ENCODE measurements at regions not wholly inside any gene's neighbourhood (a gene's known extent, or its start where the extent isn't known, plus 50 kb on each side); places are given as distances from the start of the nearest gene placed in this dataset.
"Not testable (repeated sequence)": the region's sequence is repeated elsewhere in the genome, so short reads cannot be mapped to it uniquely, and the experiment has no call there.

DNA sequence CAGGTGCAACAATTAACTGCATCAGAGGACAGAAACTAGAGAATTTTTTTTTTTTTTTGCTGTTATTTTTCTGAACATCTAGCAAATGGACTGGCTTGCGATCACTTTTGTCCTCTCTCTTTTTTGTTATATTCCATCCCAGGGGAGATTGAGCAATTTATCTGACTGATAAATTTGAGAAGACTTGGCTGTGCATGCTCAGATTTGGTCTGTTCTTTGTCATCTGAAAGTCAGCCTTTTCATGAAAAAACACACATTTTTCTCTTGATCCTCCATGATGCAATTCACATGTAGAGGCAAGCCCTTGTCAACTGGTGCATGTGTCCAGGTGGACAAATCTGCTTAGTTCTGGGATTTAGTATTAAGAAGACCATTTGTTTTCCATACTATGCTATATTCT lies 309.3 kb downstream of the LRRC3B start:
- Mint-ChIP-seq H3K27ac (no peak overlapping the region), H3K4me1 (no peaks in the 10 kb centered on the region), H3K9me3 (no peaks in the 10 kb centered on the region), H3K27me3 (no peaks in the 10 kb centered on the region), H3K4me3 (no peak overlapping the region), H3K36me3 (no peaks in the 10 kb centered on the region)
- no peak for DNase-seq
- CTCF ChIA-PET: no interaction called here

DNA sequence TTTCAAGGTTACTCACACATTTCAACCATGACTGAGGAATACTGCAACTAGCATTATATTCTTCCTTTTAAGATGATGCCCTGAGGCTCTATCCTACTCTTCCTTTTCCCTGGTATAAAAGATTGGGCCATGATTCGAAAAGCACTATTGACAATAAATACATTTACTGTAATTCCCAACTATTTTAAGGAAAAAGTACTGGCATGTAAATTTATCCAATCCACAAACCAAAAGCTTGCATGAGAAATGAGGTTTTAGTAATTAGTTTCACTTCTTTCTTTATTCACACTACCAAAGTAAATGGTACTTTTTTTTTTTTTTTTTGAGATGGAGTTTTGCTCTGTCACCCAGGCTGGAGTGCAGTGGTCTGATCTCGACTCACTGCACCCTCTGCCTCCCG lies 310.2 kb downstream of the LRRC3B start:
- no peaks in the 10 kb centered on the region for H3K27me3 Mint-ChIP-seq
- no peaks in the 10 kb centered on the region for H3K9me3 Mint-ChIP-seq
- H3K4me3 Mint-ChIP-seq: no peak overlapping the region
- H3K36me3 Mint-ChIP-seq: no peaks in the 10 kb centered on the region
- no peaks in the 10 kb centered on the region for H3K4me1 Mint-ChIP-seq
- no peak overlapping the region for H3K27ac Mint-ChIP-seq
- CTCF ChIA-PET: no interaction called here
- no peak for DNase-seq

DNA sequence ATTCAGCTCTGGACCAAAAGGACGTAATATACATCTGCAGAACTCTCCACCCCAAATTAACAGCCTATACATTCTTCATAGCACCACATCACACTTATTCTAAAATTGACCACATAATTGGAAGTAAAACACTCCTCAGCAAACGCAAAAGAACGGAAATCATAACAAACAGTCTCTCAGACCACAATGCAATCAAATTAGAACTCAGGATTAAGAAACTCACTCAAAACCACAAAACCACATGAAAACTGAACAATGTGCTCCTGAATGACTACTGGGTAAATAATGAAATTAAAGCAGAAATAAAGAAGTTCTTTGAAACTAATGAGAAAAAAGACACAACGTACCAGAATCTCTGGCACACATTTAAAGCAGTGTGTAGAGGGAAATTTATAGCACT lies 322.9 kb downstream of the LRRC3B start:
- H3K27me3 Mint-ChIP-seq, H3K36me3 Mint-ChIP-seq, DNase-seq, CTCF ChIA-PET, H3K4me3 Mint-ChIP-seq, H3K27ac Mint-ChIP-seq, H3K4me1 Mint-ChIP-seq: not testable (repeated sequence)
- H3K9me3 Mint-ChIP-seq: peaks cover 21% of the 10 kb centered on the region

DNA sequence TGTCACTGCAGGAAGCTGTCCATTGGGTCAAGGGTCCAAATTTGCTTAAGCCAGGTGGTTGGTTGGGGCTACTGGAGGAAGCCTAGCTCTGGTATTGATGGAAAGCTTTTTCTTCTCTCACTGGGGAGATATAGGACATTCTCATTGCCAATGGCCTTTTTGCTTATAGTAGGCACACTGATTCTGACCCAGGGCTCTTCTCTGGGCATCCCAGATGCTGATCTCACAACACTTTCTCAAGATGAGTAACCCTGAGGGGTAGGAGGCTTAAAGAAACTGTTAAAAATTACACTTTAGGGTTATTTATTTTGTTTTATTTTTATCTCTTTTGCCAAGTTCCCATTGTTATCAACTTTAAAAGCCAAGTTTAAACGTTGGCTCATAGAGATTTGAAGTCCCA lies 337.8 kb downstream of the LRRC3B start:
- Mint-ChIP-seq H3K9me3 (peaks cover 15% of the 10 kb centered on the region), H3K36me3 (no peaks in the 10 kb centered on the region), H3K4me3 (no peak overlapping the region), H3K27ac (no peak overlapping the region), H3K4me1 (no peaks in the 10 kb centered on the region), H3K27me3 (no peaks in the 10 kb centered on the region)
- no peak for DNase-seq
- CTCF ChIA-PET: no interaction called here

DNA sequence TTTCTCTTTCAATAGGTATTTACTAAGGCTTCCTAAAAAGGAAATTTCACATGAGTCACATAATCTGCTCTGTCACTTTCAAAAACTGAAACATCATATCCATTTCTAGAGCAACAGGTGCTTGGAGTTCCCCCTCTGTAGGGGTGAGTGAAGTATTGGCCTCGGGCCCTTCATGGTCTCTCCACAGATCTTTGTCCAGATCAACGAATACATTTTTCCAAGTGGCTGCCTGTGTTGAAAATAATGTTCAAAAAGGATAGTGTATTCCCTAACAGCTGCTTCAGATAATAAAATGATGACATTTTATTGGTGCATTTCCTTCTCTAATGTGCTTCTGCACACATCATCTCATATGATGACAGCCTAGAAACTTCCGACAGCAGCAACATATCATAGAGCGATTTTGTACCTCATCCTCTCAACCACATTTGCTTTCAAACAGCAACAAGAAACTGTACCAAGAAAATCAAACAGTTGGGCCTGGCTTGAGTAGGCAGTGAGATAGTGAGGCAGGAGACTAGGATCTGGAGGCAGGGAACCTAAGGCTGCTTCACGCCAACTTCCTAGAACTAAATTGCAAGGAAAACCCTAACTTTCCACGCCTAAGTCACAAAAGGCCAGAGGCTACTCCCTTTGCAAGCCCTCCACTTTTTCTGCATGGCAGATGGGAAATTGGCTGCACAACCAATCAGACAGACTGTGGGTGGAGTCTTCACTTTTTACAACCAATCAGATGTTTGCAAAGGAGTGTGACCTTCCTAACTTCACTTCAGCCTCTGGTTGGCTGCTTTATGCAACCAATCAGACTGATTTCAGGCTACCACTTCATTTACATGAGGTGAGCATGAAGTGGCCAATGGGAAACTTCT lies 340.2 kb downstream of the LRRC3B start:
- Mint-ChIP-seq H3K4me3 (no peak overlapping the region), H3K9me3 (peaks cover 12% of the 10 kb centered on the region), H3K27ac (no peak overlapping the region), H3K4me1 (no peaks in the 10 kb centered on the region), H3K27me3 (no peaks in the 10 kb centered on the region), H3K36me3 (no peaks in the 10 kb centered on the region)
- no peak for DNase-seq
- CTCF ChIA-PET: no interaction called here

DNA sequence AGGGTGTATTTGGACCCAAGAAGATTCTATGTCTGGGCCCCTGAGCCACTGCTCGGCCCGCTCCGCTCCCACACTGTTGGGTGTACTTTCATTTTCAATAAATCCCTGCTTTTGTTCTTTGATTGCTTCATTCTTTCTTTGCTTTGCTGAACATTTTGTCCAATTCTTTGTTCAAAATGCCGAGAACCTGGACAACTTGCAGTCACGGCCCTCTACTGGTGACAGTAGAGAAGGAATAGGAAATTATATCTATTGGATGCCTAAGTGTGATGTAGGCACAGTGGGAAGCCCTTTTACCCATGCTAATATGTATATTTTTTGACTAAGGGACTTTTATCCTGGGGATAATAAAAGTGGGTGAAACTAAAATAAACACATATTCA lies 340.8 kb downstream of the LRRC3B start:
- no peaks in the 10 kb centered on the region for H3K27me3 Mint-ChIP-seq
- CTCF ChIA-PET: no interaction called here
- H3K4me1 Mint-ChIP-seq: no peaks in the 10 kb centered on the region
- peaks cover 12% of the 10 kb centered on the region for H3K9me3 Mint-ChIP-seq
- H3K4me3 Mint-ChIP-seq: no peak overlapping the region
- no peaks in the 10 kb centered on the region for H3K36me3 Mint-ChIP-seq
- no peak for DNase-seq
- H3K27ac Mint-ChIP-seq: no peak overlapping the region

DNA sequence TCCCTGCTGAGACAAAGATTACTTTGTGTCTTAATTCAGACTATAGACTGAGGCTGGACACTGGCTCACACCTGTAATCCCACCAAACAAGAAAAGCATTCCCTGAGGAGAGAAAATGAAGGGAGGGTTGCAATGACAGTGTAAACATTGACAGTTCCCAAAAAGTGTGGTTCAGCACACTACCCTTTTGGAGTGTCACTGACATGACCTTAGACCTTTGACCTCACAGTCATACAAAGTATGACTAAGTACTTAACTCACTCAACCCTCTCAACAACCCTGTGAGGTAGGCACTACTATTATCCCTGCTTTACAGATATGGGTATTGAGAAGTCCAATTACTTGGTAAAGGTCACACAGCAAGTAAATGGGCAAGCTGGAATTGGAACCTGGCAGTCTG lies 341.7 kb downstream of the LRRC3B start:
- Mint-ChIP-seq H3K27me3 (no peaks in the 10 kb centered on the region), H3K4me3 (no peak overlapping the region), H3K9me3 (peaks cover 7% of the 10 kb centered on the region), H3K27ac (no peak overlapping the region), H3K4me1 (no peaks in the 10 kb centered on the region), H3K36me3 (no peaks in the 10 kb centered on the region)
- CTCF ChIA-PET: no interaction called here
- DNase-seq: no peak

DNA sequence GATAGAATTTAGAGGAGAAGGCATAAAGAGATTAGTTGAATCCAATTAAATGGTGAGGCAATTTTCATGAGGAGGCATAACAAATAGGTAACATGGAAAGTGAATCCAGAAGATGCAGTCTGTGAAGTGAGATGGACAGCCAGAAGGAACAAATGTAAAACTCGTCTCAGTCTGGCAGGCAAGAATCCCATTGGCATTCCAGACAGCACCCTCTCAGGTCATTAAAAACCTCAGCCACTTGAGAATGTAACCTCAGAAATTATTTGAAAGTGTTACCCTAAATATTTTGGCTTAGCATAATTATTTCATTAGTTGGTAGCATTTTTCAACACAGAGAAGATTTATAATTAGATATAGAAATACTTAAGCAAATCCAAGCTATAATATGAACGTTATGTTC lies 342.3 kb downstream of the LRRC3B start:
- no peaks in the 10 kb centered on the region for H3K4me1 Mint-ChIP-seq
- H3K9me3 Mint-ChIP-seq: peaks cover 7% of the 10 kb centered on the region
- no peaks in the 10 kb centered on the region for H3K27me3 Mint-ChIP-seq
- H3K4me3 Mint-ChIP-seq: no peak overlapping the region
- DNase-seq: no peak
- H3K27ac Mint-ChIP-seq: no peak overlapping the region
- no peaks in the 10 kb centered on the region for H3K36me3 Mint-ChIP-seq
- CTCF ChIA-PET: no interaction called here

DNA sequence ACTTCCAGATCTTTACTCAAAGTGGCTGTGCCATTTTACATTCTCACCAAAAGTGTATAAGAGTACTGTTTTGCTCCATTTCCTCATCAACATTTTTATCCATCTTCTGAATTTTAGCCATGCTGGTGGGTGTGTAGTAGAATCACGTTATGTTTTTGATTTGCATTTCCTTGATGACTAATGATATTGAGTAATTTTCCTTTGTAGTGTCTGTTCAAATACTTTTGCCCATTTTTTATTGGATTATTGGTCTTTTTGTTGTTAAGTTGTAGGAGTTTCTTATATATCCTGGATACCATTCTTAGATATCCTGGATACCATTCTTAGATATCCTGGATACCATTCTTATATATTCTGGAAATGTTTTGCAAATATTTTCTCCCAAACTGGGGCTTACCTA lies 344.9 kb downstream of the LRRC3B start:
- no peaks in the 10 kb centered on the region for H3K36me3 Mint-ChIP-seq
- H3K9me3 Mint-ChIP-seq: peaks cover 5% of the 10 kb centered on the region
- H3K4me1 Mint-ChIP-seq: no peaks in the 10 kb centered on the region
- H3K27me3 Mint-ChIP-seq: no peaks in the 10 kb centered on the region
- H3K4me3 Mint-ChIP-seq: no peak overlapping the region
- H3K27ac Mint-ChIP-seq: no peak overlapping the region
- no peak for DNase-seq
- CTCF ChIA-PET: no interaction called here

DNA sequence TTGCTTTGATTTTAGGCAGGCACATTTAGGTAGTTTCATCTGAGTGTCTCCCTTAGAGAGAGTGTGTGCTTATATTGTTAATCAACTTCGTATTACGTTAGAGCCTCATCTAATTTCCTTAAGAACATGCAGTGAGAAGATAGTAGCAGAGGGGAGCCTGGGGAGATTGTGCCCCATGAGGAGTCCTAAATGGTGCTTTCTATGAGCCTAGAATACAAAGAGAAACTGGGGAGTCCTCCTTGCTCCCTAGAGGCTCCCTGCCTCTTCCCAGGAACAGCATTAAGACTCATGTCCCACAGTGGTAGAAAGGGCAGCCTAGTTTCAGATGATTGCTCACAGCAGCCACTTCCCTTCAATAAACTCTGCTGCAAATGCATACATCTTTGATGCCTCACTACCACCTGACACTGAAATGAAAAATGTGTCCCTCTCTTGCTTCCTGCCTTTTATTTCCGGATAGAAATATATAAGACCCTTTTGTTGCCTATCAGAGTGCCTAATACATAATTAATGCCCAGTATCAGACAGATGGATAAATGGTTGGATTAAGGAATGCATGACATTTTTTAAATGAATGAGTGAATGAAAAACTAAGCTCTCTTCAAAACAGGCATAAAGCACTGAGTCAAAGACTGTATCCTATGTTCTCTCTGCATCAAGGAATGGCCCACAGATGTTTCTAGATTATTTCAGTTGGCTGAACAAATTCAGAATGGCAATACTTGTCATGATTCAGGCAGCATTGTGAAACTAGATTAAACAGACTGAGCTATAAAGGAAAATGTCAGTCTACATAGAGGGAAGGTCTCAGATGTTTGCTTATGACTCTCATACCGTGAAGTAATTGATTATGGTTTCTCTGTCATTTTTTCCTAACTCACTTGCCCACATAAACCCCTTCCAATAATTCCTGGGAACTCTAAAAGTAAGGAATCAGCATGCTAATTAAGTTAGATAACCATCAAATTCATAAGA lies 362.1 kb downstream of the LRRC3B start:
- CTCF ChIA-PET: no interaction called here
- Mint-ChIP-seq H3K27me3 (no peaks in the 10 kb centered on the region), H3K4me3 (no peak overlapping the region), H3K36me3 (no peaks in the 10 kb centered on the region), H3K27ac (no peak overlapping the region), H3K4me1 (no peaks in the 10 kb centered on the region), H3K9me3 (no peaks in the 10 kb centered on the region)
- no peak for DNase-seq

DNA sequence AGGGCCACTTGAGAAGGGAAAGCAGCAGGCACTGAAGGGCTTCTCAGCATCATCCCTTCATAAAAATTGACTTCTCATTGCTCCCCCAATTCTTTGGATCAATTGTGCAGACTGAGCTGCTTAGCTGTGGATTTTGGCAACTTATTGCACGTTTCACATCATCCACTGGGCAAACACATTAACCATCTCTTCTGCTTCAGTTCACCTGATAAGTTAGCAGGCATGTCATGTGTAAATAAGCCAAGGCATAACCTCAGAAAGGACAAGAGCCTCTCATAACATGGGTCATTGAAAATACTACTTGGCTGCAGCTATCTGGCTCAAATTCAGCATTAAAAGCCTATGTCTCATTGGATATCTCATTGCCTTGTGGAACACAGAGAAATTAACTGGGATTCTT lies 366.5 kb downstream of the LRRC3B start:
- H3K27ac Mint-ChIP-seq: no peak overlapping the region
- CTCF ChIA-PET: no interaction called here
- H3K36me3 Mint-ChIP-seq: no peaks in the 10 kb centered on the region
- peaks cover 4% of the 10 kb centered on the region for H3K9me3 Mint-ChIP-seq
- no peak overlapping the region for H3K4me3 Mint-ChIP-seq
- H3K27me3 Mint-ChIP-seq: no peaks in the 10 kb centered on the region
- DNase-seq: no peak
- no peaks in the 10 kb centered on the region for H3K4me1 Mint-ChIP-seq

DNA sequence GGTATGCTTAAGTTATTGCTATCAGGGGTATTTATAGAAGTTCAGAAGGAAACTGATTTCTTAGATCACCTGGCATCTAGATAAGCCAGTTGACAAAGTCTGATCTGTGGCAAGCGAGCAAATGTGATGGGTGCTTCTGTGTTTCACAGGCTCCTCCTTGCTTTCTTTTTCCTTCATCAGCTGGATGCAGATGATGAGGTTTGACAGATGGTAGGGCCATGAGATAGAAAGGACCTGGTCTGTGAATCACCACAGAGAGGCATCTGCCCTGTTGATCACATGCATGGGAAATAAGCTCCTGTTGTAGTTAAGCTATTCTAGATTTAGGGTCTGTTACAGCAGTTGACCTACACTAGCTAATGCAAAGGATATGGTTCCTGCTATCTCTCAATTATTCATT lies 372.0 kb downstream of the NEK10 start:
- no peak for DNase-seq
- no peaks in the 10 kb centered on the region for H3K27me3 Mint-ChIP-seq
- H3K36me3 Mint-ChIP-seq: no peaks in the 10 kb centered on the region
- H3K27ac Mint-ChIP-seq: no peak overlapping the region
- H3K9me3 Mint-ChIP-seq: peaks cover 5% of the 10 kb centered on the region
- no peaks in the 10 kb centered on the region for H3K4me1 Mint-ChIP-seq
- CTCF ChIA-PET: no interaction called here
- no peak overlapping the region for H3K4me3 Mint-ChIP-seq

DNA sequence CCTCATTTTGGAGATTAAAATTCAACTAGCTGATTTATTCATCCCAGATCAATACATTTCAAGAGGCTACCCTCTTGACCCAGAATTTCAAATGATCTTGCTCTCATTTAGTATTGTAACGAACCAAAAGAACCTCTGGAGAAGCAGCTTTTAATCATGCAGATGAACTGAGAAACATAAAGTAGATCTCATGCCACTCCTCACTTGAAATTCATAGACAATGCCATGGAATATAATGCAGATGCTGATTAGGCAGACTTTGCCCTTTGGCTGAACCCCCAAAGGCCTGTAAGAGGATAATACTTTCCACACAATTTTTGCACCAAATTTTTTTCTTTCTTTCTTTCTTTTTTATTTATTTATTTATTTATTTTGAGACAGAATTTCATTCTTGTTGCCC lies 358.3 kb downstream of the NEK10 start:
- no peak overlapping the region for H3K4me3 Mint-ChIP-seq
- no peaks in the 10 kb centered on the region for H3K36me3 Mint-ChIP-seq

DNA sequence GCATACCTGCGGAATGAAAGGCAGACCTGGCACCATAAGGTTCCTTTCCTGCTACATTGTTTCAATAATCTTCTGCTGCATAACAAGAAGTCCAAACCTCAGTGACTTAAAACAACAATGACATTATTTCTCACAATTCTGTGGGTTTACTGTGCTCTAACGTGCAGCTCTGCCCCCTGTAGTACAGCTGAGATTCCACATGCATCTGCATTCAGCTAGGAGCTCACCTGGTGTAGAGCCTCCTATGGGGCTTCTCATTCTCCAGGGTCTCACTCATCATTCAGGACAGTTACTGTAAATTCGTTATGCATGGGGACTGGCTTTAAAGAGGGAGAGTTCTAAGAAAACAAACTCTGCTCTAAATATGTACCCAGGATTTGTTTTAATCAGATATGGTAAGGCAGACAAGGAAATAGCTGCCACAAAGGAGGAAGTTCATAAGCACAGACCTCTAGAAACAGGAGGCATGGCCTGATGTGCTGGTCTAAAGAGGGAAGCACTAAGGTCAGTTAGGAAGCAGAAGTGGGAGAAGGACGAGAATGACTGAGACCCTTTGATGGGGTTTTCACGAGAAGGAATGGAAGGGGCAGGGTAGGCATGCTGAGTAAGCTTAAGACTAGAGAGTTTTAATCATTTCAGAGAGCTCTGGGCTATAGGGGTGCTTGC lies 347.0 kb downstream of the NEK10 start:
- Mint-ChIP-seq H3K9me3 (peaks cover 3% of the 10 kb centered on the region), H3K4me1 (no peaks in the 10 kb centered on the region), H3K27me3 (no peaks in the 10 kb centered on the region), H3K4me3 (no peak overlapping the region), H3K27ac (no peak overlapping the region), H3K36me3 (no peaks in the 10 kb centered on the region)
- no peak for DNase-seq
- CTCF ChIA-PET: no interaction called here

More for the DNA sequence above, 358.3 kb downstream of the NEK10 start:
- H3K27ac Mint-ChIP-seq: no peak overlapping the region
- H3K9me3 Mint-ChIP-seq: no peaks in the 10 kb centered on the region
- no peak for DNase-seq
- H3K4me1 Mint-ChIP-seq: no peaks in the 10 kb centered on the region
- H3K27me3 Mint-ChIP-seq: no peaks in the 10 kb centered on the region
- CTCF ChIA-PET: no interaction called here

Measured in activated naive CD4-positive, alpha-beta T cell treated with anti-CD3 and anti-CD28 coated beads, Interleukin-2, amount 10 ng/mL, durations not matched to agents 7 days and 5 days (primary cell).